ENCODE measurements at regions not wholly inside any gene's neighbourhood (a gene's known extent, or its start where the extent isn't known, plus 50 kb on each side); places are given as distances from the start of the nearest gene placed in this dataset.

- Histone ChIP-seq H3K4me3 (ENCODE audit: low read depth, low read length) (no peak overlapping the region), H3K36me3 (ENCODE audit: control insufficient read depth, insufficient read depth, low read length) (no peaks in the 10 kb centered on the region), H3K27ac (ENCODE audit: insufficient read depth, low read length, poor library complexity, severe bottlenecking) (no peak overlapping the region), H3K9me3 (ENCODE audit: control insufficient read depth in 2 of 2, low read length in 2 of 2) (peaks cover 5 to 19% of the 10 kb centered on the region in 2 experiments), H3K4me1 (ENCODE audit: control insufficient read depth, insufficient read depth, low read length, poor library complexity, severe bottlenecking) (no peaks in the 10 kb centered on the region), H3K27me3 (ENCODE audit: control insufficient read depth, insufficient read depth, low read length) (no peaks in the 10 kb centered on the region)
- Mint-ChIP-seq H3K27me3 (peaks cover 4% of the 10 kb centered on the region), H3K4me1 (no peaks in the 10 kb centered on the region), H3K4me3 (no peak overlapping the region), H3K27ac (no peak overlapping the region), H3K36me3 (no peaks in the 10 kb centered on the region), H3K9me3 (peaks cover 0 to 31% (median 11%) of the 10 kb centered on the region in 7 donors)
- no peak for ATAC-seq (ENCODE audit: low read depth in 2 of 2)
- DNase-seq: no peak
Observed at GRCh38 chr14:104499784-104500760, 79.5 kb upstream of the C14orf180 start.

- no peaks in the 10 kb centered on the region for H3K27me3 ChIP-seq (ENCODE audit: control insufficient read depth, insufficient read depth, low read length)
- peaks cover 8% of the 10 kb centered on the region for H3K27me3 Mint-ChIP-seq
- no peak overlapping the region for H3K4me3 ChIP-seq (ENCODE audit: low read depth, low read length)
- no peaks in the 10 kb centered on the region for H3K4me1 ChIP-seq (ENCODE audit: control insufficient read depth, insufficient read depth, low read length, poor library complexity, severe bottlenecking)
- H3K36me3 Mint-ChIP-seq: no peaks in the 10 kb centered on the region
- no peak overlapping the region for H3K4me3 Mint-ChIP-seq
- no peaks in the 10 kb centered on the region for H3K4me1 Mint-ChIP-seq
- H3K9me3 ChIP-seq (ENCODE audit: control insufficient read depth in 2 of 2, low read length in 2 of 2): peaks cover 3 to 14% of the 10 kb centered on the region in 2 experiments
- H3K36me3 ChIP-seq (ENCODE audit: control insufficient read depth, insufficient read depth, low read length): no peaks in the 10 kb centered on the region
- DNase-seq (no peak), ATAC-seq (ENCODE audit: low read depth in 2 of 2) (no peak)
- no peak overlapping the region for H3K27ac Mint-ChIP-seq
- H3K9me3 Mint-ChIP-seq: peaks cover 0 to 18% (median 7%) of the 10 kb centered on the region in 7 donors
- no peak overlapping the region for H3K27ac ChIP-seq (ENCODE audit: insufficient read depth, low read length, poor library complexity, severe bottlenecking)
Observed at GRCh38 chr14:104502060-104502459, 77.5 kb upstream of the C14orf180 start.

- peaks cover 0 to 18% (median 7%) of the 10 kb centered on the region in 7 donors for H3K9me3 Mint-ChIP-seq
Observed at GRCh38 chr14:104503691-104504090, 75.9 kb upstream of the C14orf180 start.

GRCh38 chr14:104504172-104504735 lies 75.3 kb upstream of the C14orf180 start:
- DNase-seq (no peak), ATAC-seq (ENCODE audit: low read depth in 2 of 2) (no peak)
- Histone ChIP-seq H3K4me1 (ENCODE audit: control insufficient read depth, insufficient read depth, low read length, poor library complexity, severe bottlenecking) (no peaks in the 10 kb centered on the region), H3K4me3 (ENCODE audit: low read depth, low read length) (no peak overlapping the region), H3K27me3 (ENCODE audit: control insufficient read depth, insufficient read depth, low read length) (no peaks in the 10 kb centered on the region), H3K27ac (ENCODE audit: insufficient read depth, low read length, poor library complexity, severe bottlenecking) (no peak overlapping the region), H3K36me3 (ENCODE audit: control insufficient read depth, insufficient read depth, low read length) (no peaks in the 10 kb centered on the region), H3K9me3 (ENCODE audit: control insufficient read depth in 2 of 2, low read length in 2 of 2) (peaks cover 3 to 14% of the 10 kb centered on the region in 2 experiments)
- H3K9me3 Mint-ChIP-seq: peaks cover 0 to 18% (median 7%) of the 10 kb centered on the region in 7 donors
- H3K4me1 Mint-ChIP-seq: no peaks in the 10 kb centered on the region
- H3K27me3 Mint-ChIP-seq: peaks cover 17% of the 10 kb centered on the region
- no peaks in the 10 kb centered on the region for H3K36me3 Mint-ChIP-seq
- no peak overlapping the region for H3K27ac Mint-ChIP-seq
- H3K4me3 Mint-ChIP-seq: no peak overlapping the region

More at GRCh38 chr14:104503691-104504090, 75.9 kb upstream of the C14orf180 start:
- peaks cover 3 to 14% of the 10 kb centered on the region in 2 experiments for H3K9me3 ChIP-seq (ENCODE audit: control insufficient read depth in 2 of 2, low read length in 2 of 2)
- H3K4me1 ChIP-seq (ENCODE audit: control insufficient read depth, insufficient read depth, low read length, poor library complexity, severe bottlenecking): no peaks in the 10 kb centered on the region
- Mint-ChIP-seq H3K27ac (no peak overlapping the region), H3K4me1 (no peaks in the 10 kb centered on the region), H3K36me3 (no peaks in the 10 kb centered on the region), H3K4me3 (no peak overlapping the region), H3K27me3 (peaks cover 12% of the 10 kb centered on the region)
- H3K4me3 ChIP-seq (ENCODE audit: low read depth, low read length): no peak overlapping the region
- no peaks in the 10 kb centered on the region for H3K27me3 ChIP-seq (ENCODE audit: control insufficient read depth, insufficient read depth, low read length)
- no peak overlapping the region for H3K27ac ChIP-seq (ENCODE audit: insufficient read depth, low read length, poor library complexity, severe bottlenecking)
- DNase-seq (no peak), ATAC-seq (ENCODE audit: low read depth in 2 of 2) (no peak)
- H3K36me3 ChIP-seq (ENCODE audit: control insufficient read depth, insufficient read depth, low read length): no peaks in the 10 kb centered on the region

- Mint-ChIP-seq H3K27ac (no peak overlapping the region), H3K9me3 (peaks cover 0 to 18% (median 7%) of the 10 kb centered on the region in 7 donors), H3K4me1 (no peaks in the 10 kb centered on the region), H3K27me3 (peaks cover 21% of the 10 kb centered on the region), H3K36me3 (no peaks in the 10 kb centered on the region), H3K4me3 (no peak overlapping the region)
- Histone ChIP-seq H3K9me3 (ENCODE audit: control insufficient read depth in 2 of 2, low read length in 2 of 2) (peaks cover 3 to 14% of the 10 kb centered on the region in 2 experiments), H3K27ac (ENCODE audit: insufficient read depth, low read length, poor library complexity, severe bottlenecking) (no peak overlapping the region), H3K36me3 (ENCODE audit: control insufficient read depth, insufficient read depth, low read length) (no peaks in the 10 kb centered on the region), H3K4me1 (ENCODE audit: control insufficient read depth, insufficient read depth, low read length, poor library complexity, severe bottlenecking) (no peaks in the 10 kb centered on the region), H3K4me3 (ENCODE audit: low read depth, low read length) (no peak overlapping the region), H3K27me3 (ENCODE audit: control insufficient read depth, insufficient read depth, low read length) (no peaks in the 10 kb centered on the region)
- no peak for ATAC-seq (ENCODE audit: low read depth in 2 of 2)
- no peak for DNase-seq
Observed at GRCh38 chr14:104505085-104506074, 74.2 kb upstream of the C14orf180 start.

GRCh38 chr14:104506461-104507253 lies 72.9 kb upstream of the C14orf180 start:
- H3K27me3 ChIP-seq (ENCODE audit: control insufficient read depth, insufficient read depth, low read length): no peaks in the 10 kb centered on the region
- H3K27ac ChIP-seq (ENCODE audit: insufficient read depth, low read length, poor library complexity, severe bottlenecking): no peak overlapping the region
- peaks cover 3 to 9% of the 10 kb centered on the region in 2 experiments for H3K9me3 ChIP-seq (ENCODE audit: control insufficient read depth in 2 of 2, low read length in 2 of 2)
- Mint-ChIP-seq H3K27ac (no peak overlapping the region), H3K4me3 (no peak overlapping the region), H3K4me1 (no peaks in the 10 kb centered on the region), H3K36me3 (no peaks in the 10 kb centered on the region), H3K27me3 (peaks cover 21% of the 10 kb centered on the region), H3K9me3 (peaks cover 0 to 16% (median 5%) of the 10 kb centered on the region in 7 donors)
- H3K4me1 ChIP-seq (ENCODE audit: control insufficient read depth, insufficient read depth, low read length, poor library complexity, severe bottlenecking): no peaks in the 10 kb centered on the region
- no peak overlapping the region for H3K4me3 ChIP-seq (ENCODE audit: low read depth, low read length)
- ATAC-seq (ENCODE audit: low read depth in 2 of 2) (no peak), DNase-seq (no peak)
- H3K36me3 ChIP-seq (ENCODE audit: control insufficient read depth, insufficient read depth, low read length): no peaks in the 10 kb centered on the region

GRCh38 chr14:104507443-104507842 lies 72.1 kb upstream of the C14orf180 start:
- H3K27ac ChIP-seq (ENCODE audit: insufficient read depth, low read length, poor library complexity, severe bottlenecking): no peak overlapping the region
- no peaks in the 10 kb centered on the region for H3K4me1 ChIP-seq (ENCODE audit: control insufficient read depth, insufficient read depth, low read length, poor library complexity, severe bottlenecking)
- no peaks in the 10 kb centered on the region for H3K27me3 ChIP-seq (ENCODE audit: control insufficient read depth, insufficient read depth, low read length)
- peaks cover 0 to 11% (median 3%) of the 10 kb centered on the region in 7 donors for H3K9me3 Mint-ChIP-seq
- H3K4me1 Mint-ChIP-seq: no peaks in the 10 kb centered on the region
- no peak overlapping the region for H3K27ac Mint-ChIP-seq
- no peak for ATAC-seq (ENCODE audit: low read depth in 2 of 2)
- DNase-seq: no peak
- peaks cover 21% of the 10 kb centered on the region for H3K27me3 Mint-ChIP-seq
- H3K36me3 Mint-ChIP-seq: no peaks in the 10 kb centered on the region
- peaks cover 2 to 3% of the 10 kb centered on the region in 2 experiments for H3K9me3 ChIP-seq (ENCODE audit: control insufficient read depth in 2 of 2, low read length in 2 of 2)
- no peak overlapping the region for H3K4me3 ChIP-seq (ENCODE audit: low read depth, low read length)
- no peak overlapping the region for H3K4me3 Mint-ChIP-seq
- no peaks in the 10 kb centered on the region for H3K36me3 ChIP-seq (ENCODE audit: control insufficient read depth, insufficient read depth, low read length)
